ENCODE measurements at regions not wholly inside any gene's neighbourhood (a gene's known extent, or its start where the extent isn't known, plus 50 kb on each side); places are given as distances from the start of the nearest gene placed in this dataset.

GRCh38 chr15:97563516-97563915 is 397.0 kb upstream of the ARRDC4 start:
- TF ChIP-seq ZNF274 (IDR thresholded peaks at IDR 0.05; ENCODE audit: low read depth, low read length) (no peak), YY1 (IDR thresholded peaks at IDR 0.05; ENCODE audit: insufficient read depth, insufficient read length) (no peak), SUZ12 (IDR thresholded peaks at IDR 0.05; ENCODE audit: extremely low read depth, insufficient read depth, insufficient read length) (no peak)
